ENCODE measurements at regions not wholly inside any gene's neighbourhood (a gene's known extent, or its start where the extent isn't known, plus 50 kb on each side); places are given as distances from the start of the nearest gene placed in this dataset.

DNA sequence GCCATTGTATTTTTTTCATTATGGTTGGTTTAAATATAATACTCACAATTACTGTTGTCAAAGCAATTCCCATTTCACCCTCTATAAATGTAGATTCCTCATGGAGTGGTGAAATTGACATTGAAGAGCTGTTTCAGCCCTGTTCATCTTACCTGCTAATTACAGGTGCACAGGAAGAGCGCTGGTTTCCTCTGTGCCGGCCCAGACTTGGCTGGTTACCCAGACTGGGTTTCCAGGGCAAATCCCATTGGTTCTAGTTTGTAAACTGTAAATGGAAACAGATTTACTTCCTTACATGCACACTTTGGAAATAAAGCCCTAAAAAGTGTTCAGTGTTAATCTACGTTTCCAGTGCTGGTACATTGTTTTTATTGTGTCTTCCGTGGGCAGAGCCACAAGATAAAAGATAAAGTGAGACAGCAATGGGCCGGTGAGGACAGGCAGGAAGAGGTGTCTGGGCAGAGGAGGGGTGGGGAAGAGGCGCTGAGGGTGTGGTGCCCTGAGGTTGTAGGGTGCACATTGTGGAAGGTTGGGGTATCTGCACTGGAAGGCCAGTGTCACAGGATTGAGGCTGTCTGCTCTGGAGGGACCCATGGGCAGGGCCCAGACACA is 71.6 kb upstream of the ZPBP start:
- DNase-seq: no peak

- no peak for DNase-seq
Measured at GRCh38 chr7:50160206-50160605, 67.2 kb upstream of the ZPBP start.

GRCh38 chr7:50159154-50159553 is 66.1 kb upstream of the ZPBP start:
- DNase-seq: no peak

GRCh38 chr7:50156706-50157105 is 63.7 kb upstream of the ZPBP start:
- DNase-seq: no peak

DNA sequence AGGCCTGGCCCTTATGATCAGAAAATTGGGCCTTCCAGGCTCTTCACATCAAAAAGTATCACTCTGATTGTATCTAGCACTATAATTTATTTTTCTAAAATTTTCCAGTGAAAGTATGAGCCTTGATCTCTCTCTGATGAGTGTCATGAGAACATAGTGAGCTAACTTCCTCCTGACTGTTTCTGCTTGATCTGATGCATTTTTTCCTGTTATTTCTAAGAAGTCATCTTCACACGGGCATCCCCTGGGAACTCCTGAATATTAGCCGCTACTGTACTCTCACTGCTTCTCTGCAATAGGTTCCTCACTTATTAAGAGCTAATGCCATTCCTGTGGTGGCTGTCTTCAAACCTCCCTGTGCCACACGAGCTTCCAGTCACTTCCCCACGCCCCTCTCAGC is 63.1 kb upstream of the ZPBP start:
- DNase-seq: no peak

GRCh38 chr7:50155755-50156154 is 62.7 kb upstream of the ZPBP start:
- DNase-seq: no peak

- no peak for DNase-seq
Measured at GRCh38 chr7:50153995-50154394, 60.9 kb upstream of the ZPBP start.

DNA sequence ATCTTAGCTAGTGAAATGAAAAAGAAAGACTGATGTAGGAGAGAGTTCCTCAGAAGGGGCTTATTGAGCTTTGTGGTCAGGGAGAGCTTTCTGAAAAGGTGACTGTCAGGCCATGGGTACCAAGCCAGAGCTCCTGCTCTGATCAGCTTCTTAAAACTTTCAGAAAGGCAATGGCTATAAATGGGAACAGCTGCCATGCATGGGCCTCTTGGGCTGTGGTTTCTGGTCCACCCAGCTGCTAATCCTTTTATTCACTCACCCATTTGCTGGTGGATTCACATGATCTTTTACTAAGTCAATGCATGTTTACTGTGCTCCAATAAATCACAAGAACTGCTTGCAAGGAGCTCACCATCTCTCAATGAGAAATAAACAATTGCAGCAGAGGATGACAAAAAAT is 60.1 kb upstream of the ZPBP start:
- DNase-seq: no peak

GRCh38 chr7:50152486-50152885 is 59.4 kb upstream of the ZPBP start:
- DNase-seq: no peak

GRCh38 chr7:50151661-50152060 is 58.6 kb upstream of the ZPBP start:
- DNase-seq: no peak

DNA sequence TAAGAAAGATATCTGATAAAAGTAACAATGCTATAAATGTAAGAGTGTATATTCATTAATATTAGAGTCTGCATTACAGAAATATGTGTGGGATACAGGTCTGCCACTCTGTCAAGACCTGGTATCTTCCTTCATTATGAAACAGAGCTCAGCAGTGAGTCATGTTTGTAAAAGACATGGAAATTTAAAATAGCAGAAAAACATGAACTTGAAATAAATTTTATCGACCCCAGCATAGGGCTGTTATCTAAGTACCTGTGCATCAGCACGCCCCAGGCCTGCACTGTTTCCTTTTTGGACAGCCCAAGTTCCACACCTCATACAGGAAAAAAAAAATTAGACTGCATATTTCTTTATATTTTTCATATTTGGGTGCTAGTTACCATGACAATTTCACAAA is 58.0 kb upstream of the ZPBP start:
- no peak for DNase-seq

DNA sequence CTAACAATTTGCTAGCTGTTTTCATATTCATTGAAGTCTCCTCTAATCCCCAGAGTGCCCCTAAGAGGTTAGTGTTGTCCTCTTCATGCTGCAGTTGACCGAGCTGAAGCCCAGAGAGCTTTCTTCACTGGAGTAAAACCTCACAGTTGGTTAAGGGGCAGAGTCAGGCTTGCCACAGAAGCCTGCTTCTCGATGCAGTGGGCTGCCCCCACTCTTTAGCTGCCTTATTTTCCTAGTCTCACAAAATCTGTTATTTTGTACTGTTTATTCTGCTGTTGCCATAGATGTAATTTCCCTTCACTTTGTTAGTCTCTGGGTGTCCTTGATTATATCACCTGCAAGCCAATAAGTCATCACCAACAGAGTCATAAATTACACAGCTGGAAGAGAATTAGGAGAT is 56.3 kb upstream of the ZPBP start:
- no peak for DNase-seq

- DNase-seq: no peak
Measured at GRCh38 chr7:50147951-50148808, 55.1 kb upstream of the ZPBP start.

DNA sequence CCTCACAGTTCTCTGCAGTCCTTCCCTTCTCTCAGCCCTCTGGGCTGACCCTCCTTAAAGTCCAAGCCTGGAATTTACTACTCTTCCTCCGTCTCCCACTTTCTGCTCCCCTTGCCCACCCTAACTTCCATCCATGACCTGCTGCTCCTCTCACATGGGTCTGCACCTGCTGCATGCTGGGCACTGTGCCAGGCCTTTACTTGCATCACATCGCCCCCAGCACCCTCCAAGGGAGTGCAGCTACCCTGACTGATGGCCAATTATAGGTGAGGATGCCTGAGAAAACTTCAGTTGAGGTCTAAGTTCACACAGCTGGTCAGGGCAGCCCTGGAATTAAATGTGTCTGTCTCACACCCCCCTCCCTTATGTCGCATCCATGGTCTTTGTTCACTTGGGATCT is 53.6 kb upstream of the ZPBP start:
- no peak for DNase-seq

GRCh38 chr7:50145801-50146338 is 52.8 kb upstream of the ZPBP start:
- no peak for DNase-seq

DNA sequence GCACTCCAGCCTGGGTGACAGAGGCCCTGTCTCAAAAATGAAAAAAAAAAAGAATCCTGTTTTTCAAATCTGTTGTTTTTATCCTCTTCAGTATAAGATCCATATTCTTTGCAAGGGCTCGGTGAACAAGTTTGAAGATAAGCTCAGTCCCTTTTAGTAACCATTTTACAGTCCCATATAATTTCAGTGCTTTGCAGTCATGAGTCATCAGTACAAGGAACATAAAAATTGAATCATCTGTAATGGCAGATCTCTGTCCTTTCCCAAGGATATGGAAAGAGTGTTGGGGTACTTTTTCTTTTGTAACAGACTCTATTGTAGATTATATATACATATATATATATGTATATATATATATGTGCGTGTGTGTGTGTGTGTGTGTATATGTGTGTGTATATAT is 52.2 kb upstream of the ZPBP start:
- DNase-seq: no peak
